Liver (tissue), 3 donors: ENCODE measurements at regions not wholly inside any gene's neighbourhood (a gene's known extent, or its start where the extent isn't known, plus 50 kb on each side); places are given as distances from the start of the nearest gene placed in this dataset.
A peak's percentile ranks its signal among the peaks of the same experiment; 100 is the strongest.

Experiments used
- ATF3 ChIP-seq: IDR thresholded peaks from 2 replicates; pipeline ENCODE4 v1.6.1; 2016; ENCODE audit warnings: antibody characterized with exemption
- CTCF ChIP-seq: fragments of 150-350 bp; IDR thresholded peaks from 2 replicates; pipeline ENCODE4 v1.5.1; 2017; ENCODE audit warnings: improper control_type of control experiment, low read depth, low read length; ENCODE audit not compliant: missing input control
- EGR1 ChIP-seq, 2 donors: IDR thresholded peaks; 2 replicates each; pipeline ENCODE4 v1.6.1; 2016 to 2018; ENCODE audit warnings: antibody characterized with exemption in 2 of 2, low read depth in 2 of 2
- MAX ChIP-seq: IDR thresholded peaks from 2 replicates; pipeline ENCODE4 v1.6.1; 2016; ENCODE audit warnings: antibody characterized with exemption
- REST ChIP-seq: IDR thresholded peaks from 2 replicates; pipeline ENCODE4 v1.6.1; 2016; ENCODE audit warnings: antibody characterized with exemption, mild to moderate bottlenecking
- SP1 ChIP-seq: IDR thresholded peaks from 2 replicates; pipeline ENCODE4 v1.6.1; 2018; ENCODE audit warnings: antibody characterized with exemption, mild to moderate bottlenecking
- TAF1 ChIP-seq: conservative IDR thresholded peaks from 2 replicates; pipeline ENCODE4 v1.6.1; 2016; ENCODE audit warnings: antibody characterized with exemption, mild to moderate bottlenecking
- YY1 ChIP-seq: IDR thresholded peaks from 2 replicates; pipeline ENCODE4 v1.6.1; 2016; ENCODE audit warnings: antibody characterized with exemption, mild to moderate bottlenecking
- ZBTB33 ChIP-seq: IDR thresholded peaks from 2 replicates; pipeline ENCODE4 v1.6.1; 2016; ENCODE audit warnings: antibody characterized with exemption
- donor health status: healthy.
- donor health status: healthy.

- TF ChIP-seq YY1 (no peak), CTCF (peak; percentile 49), ATF3 (no peak), MAX (no peak), SP1 (no peak), EGR1 (IDR thresholded peaks at IDR 0.05; ENCODE audit: low read depth in 2 of 2) (no peak), REST (no peak), ZBTB33 (no peak), TAF1 (no peak)
Observed at GRCh38 chr7:25854608-25855497, 297.1 kb upstream of the NFE2L3 start.
